ENCODE measurements at regions not wholly inside any gene's neighbourhood (a gene's known extent, or its start where the extent isn't known, plus 50 kb on each side); places are given as distances from the start of the nearest gene placed in this dataset.

DNA sequence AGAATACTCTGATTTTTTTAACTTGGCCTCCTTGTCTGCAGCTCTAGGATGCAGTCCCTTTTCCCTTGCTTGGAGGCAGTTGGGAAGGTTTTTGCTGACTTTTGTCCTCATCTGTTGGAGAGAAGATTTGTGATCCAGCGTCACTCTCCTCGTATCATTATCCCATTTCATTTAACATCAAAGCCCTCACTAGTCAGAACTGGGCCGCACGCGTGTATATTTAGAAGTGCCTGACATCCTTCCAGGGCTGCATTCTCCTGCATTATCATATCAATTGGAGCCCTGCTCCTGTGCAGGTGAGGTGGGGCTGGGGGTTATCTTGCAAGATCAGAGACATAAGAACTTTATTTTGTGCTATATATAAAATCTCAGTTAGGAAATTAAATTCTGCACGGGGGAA lies 435.1 kb upstream of the HS6ST1 start:
- Histone ChIP-seq H3K27ac (ENCODE audit: low read length) (no peak overlapping the region), H3K27me3 (replicated peaks; ENCODE audit: insufficient read depth, low read length) (no peaks in the 10 kb centered on the region), H3K4me2 (ENCODE audit: low read depth, low read length) (no peak overlapping the region), H2AFZ (ENCODE audit: low read length) (no peak overlapping the region), H3F3A (ENCODE audit: insufficient read depth, low read length) (no peaks in the 10 kb centered on the region), H3K4me1 (ENCODE audit: low read length) (peaks cover 4% of the 10 kb centered on the region; the same call in 1 of the 2 replicates), H3K9ac (ENCODE audit: low read length) (no peak overlapping the region), H3K4me3 (ENCODE audit: low read length) (no peak overlapping the region), H3K79me2 (ENCODE audit: low read length) (no peaks in the 10 kb centered on the region), H3K9me2 (replicated peaks; ENCODE audit: insufficient read depth, low read length) (no peaks in the 10 kb centered on the region), H3K9me3 (replicated peaks; ENCODE audit: insufficient read depth, low read length) (no peaks in the 10 kb centered on the region), H3K36me3 (replicated peaks; ENCODE audit: insufficient read depth, low read length) (no peaks in the 10 kb centered on the region), H4K20me1 (ENCODE audit: insufficient read depth, low read length) (no peaks in the 10 kb centered on the region)
- DNase-seq = no peak
- TF ChIP-seq, protein P1, sequence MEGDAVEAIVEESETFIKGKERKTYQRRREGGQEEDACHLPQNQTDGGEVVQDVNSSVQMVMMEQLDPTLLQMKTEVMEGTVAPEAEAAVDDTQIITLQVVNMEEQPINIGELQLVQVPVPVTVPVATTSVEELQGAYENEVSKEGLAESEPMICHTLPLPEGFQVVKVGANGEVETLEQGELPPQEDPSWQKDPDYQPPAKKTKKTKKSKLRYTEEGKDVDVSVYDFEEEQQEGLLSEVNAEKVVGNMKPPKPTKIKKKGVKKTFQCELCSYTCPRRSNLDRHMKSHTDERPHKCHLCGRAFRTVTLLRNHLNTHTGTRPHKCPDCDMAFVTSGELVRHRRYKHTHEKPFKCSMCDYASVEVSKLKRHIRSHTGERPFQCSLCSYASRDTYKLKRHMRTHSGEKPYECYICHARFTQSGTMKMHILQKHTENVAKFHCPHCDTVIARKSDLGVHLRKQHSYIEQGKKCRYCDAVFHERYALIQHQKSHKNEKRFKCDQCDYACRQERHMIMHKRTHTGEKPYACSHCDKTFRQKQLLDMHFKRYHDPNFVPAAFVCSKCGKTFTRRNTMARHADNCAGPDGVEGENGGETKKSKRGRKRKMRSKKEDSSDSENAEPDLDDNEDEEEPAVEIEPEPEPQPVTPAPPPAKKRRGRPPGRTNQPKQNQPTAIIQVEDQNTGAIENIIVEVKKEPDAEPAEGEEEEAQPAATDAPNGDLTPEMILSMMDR (IDR thresholded peaks at IDR 0.05; ENCODE audit: low read length) = no peak
- TF ChIP-seq EZH2phosphoT487 (IDR thresholded peaks at IDR 0.05; ENCODE audit: low read length) (no peak), EZH2 (optimal IDR thresholded peaks at IDR 0.05; ENCODE audit: low read depth, low read length) (no peak)

- Histone ChIP-seq H3K9me2 (replicated peaks; ENCODE audit: insufficient read depth, low read length) (no peaks in the 10 kb centered on the region), H3K36me3 (replicated peaks; ENCODE audit: insufficient read depth, low read length) (no peaks in the 10 kb centered on the region), H3K79me2 (ENCODE audit: low read length) (no peaks in the 10 kb centered on the region), H3F3A (ENCODE audit: insufficient read depth, low read length) (no peaks in the 10 kb centered on the region), H2AFZ (ENCODE audit: low read length) (0 out of 2 replicates have a peak overlapping the region, but pooled peaks have one; percentile 33), H3K27ac (ENCODE audit: low read length) (no peak overlapping the region; the same call in 1 of the 2 replicates), H3K27me3 (replicated peaks; ENCODE audit: insufficient read depth, low read length) (no peaks in the 10 kb centered on the region), H3K9me3 (replicated peaks; ENCODE audit: insufficient read depth, low read length) (no peaks in the 10 kb centered on the region), H3K4me3 (ENCODE audit: low read length) (no peak overlapping the region), H3K9ac (ENCODE audit: low read length) (no peak overlapping the region), H4K20me1 (ENCODE audit: insufficient read depth, low read length) (no peaks in the 10 kb centered on the region), H3K4me2 (ENCODE audit: low read depth, low read length) (peak overlapping the region; percentile 19; the same call in 1 of the 2 replicates), H3K4me1 (ENCODE audit: low read length) (peaks cover 4% of the 10 kb centered on the region; the same call in 1 of the 2 replicates)
- TF ChIP-seq EZH2phosphoT487 (IDR thresholded peaks at IDR 0.05; ENCODE audit: low read length) = no peak
- TF ChIP-seq EZH2 (optimal IDR thresholded peaks at IDR 0.05; ENCODE audit: low read depth, low read length) = no peak
- TF ChIP-seq, protein P1 (IDR thresholded peaks at IDR 0.05; ENCODE audit: low read length) = no peak
- DNase-seq = peak; percentile 69
These were observed 435.6 kb upstream of the HS6ST1 start for GRCh38 chr2:128754246-128754724.

GRCh38 chr2:128755695-128756364 lies 437.2 kb upstream of the HS6ST1 start:
- H3F3A ChIP-seq (ENCODE audit: insufficient read depth, low read length) = no peaks in the 10 kb centered on the region
- DNase-seq = no peak
- peaks cover 4% of the 10 kb centered on the region; the same call in 1 of the 2 replicates for H3K4me1 ChIP-seq (ENCODE audit: low read length)
- no peaks in the 10 kb centered on the region for H3K27me3 ChIP-seq (replicated peaks; ENCODE audit: insufficient read depth, low read length)
- H3K4me2 ChIP-seq (ENCODE audit: low read depth, low read length) = no peak overlapping the region
- H3K27ac ChIP-seq (ENCODE audit: low read length) = no peak overlapping the region
- H3K9me3 ChIP-seq (replicated peaks; ENCODE audit: insufficient read depth, low read length) = no peaks in the 10 kb centered on the region
- H3K36me3 ChIP-seq (replicated peaks; ENCODE audit: insufficient read depth, low read length) = no peaks in the 10 kb centered on the region
- no peaks in the 10 kb centered on the region for H4K20me1 ChIP-seq (ENCODE audit: insufficient read depth, low read length)
- H2AFZ ChIP-seq (ENCODE audit: low read length) = no peak overlapping the region
- TF ChIP-seq EZH2phosphoT487 (IDR thresholded peaks at IDR 0.05; ENCODE audit: low read length) (no peak), EZH2 (optimal IDR thresholded peaks at IDR 0.05; ENCODE audit: low read depth, low read length) (no peak)
- H3K79me2 ChIP-seq (ENCODE audit: low read length) = no peaks in the 10 kb centered on the region
- no peak overlapping the region for H3K9ac ChIP-seq (ENCODE audit: low read length)
- H3K4me3 ChIP-seq (ENCODE audit: low read length) = no peak overlapping the region
- no peaks in the 10 kb centered on the region for H3K9me2 ChIP-seq (replicated peaks; ENCODE audit: insufficient read depth, low read length)

DNA sequence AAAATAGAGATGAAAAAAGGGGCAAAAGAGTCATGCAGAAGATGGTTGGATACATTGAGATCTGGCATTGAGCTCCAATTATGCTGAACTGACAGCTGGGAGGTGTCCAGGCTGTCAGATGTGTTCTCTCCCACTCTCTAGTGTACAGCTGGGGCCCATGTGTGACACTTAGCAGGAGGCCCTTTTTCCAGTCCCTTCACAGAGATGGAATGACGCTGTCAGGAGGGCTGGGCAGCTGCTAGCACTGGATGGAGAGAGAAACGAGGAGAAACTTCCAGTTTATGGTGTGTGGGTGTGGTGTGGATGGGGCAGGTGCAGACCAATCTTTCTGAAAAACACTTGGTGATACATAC lies 437.7 kb upstream of the HS6ST1 start:
- Histone ChIP-seq H3K4me1 (ENCODE audit: low read length) (peaks cover 4% of the 10 kb centered on the region; the same call in 1 of the 2 replicates), H3F3A (ENCODE audit: insufficient read depth, low read length) (no peaks in the 10 kb centered on the region), H3K9me3 (replicated peaks; ENCODE audit: insufficient read depth, low read length) (no peaks in the 10 kb centered on the region), H3K36me3 (replicated peaks; ENCODE audit: insufficient read depth, low read length) (no peaks in the 10 kb centered on the region), H3K79me2 (ENCODE audit: low read length) (no peaks in the 10 kb centered on the region), H3K9ac (ENCODE audit: low read length) (no peak overlapping the region), H4K20me1 (ENCODE audit: insufficient read depth, low read length) (no peaks in the 10 kb centered on the region), H3K27ac (ENCODE audit: low read length) (no peak overlapping the region), H3K4me3 (ENCODE audit: low read length) (no peak overlapping the region), H3K4me2 (ENCODE audit: low read depth, low read length) (no peak overlapping the region), H3K27me3 (replicated peaks; ENCODE audit: insufficient read depth, low read length) (no peaks in the 10 kb centered on the region), H2AFZ (ENCODE audit: low read length) (no peak overlapping the region), H3K9me2 (replicated peaks; ENCODE audit: insufficient read depth, low read length) (no peaks in the 10 kb centered on the region)
- no peak for DNase-seq
- no peak for TF ChIP-seq EZH2 (optimal IDR thresholded peaks at IDR 0.05; ENCODE audit: low read depth, low read length)
- TF ChIP-seq, protein P1 (IDR thresholded peaks at IDR 0.05; ENCODE audit: low read length) = no peak
- TF ChIP-seq EZH2phosphoT487 (IDR thresholded peaks at IDR 0.05; ENCODE audit: low read length) = no peak
